Prostate gland (tissue), 2 donors: ENCODE measurements at regions not wholly inside any gene's neighbourhood (a gene's known extent, or its start where the extent isn't known, plus 50 kb on each side); places are given as distances from the start of the nearest gene placed in this dataset.
"Not testable (repeated sequence)": the region's sequence is repeated elsewhere in the genome, so short reads cannot be mapped to it uniquely, and the experiment has no call there.

Experiments
- DNase-seq: peaks from one replicate; pipeline ENCODE4 v3.0.0-alpha.2; 2019; ENCODE audit warnings: low spot score
- H3K27ac ChIP-seq, 2 donors: fragments of 200-600 bp; sonication (generic); 2 replicates each; pipeline ENCODE4 v1.5.1; 2017 to 2019
- H3K27me3 ChIP-seq: fragments of 200-600 bp; sonication (generic); replicated peaks from 2 replicates; pipeline ENCODE4 v1.5.1; 2019; ENCODE audit not compliant: insufficient read depth
- H3K36me3 ChIP-seq, 2 donors: fragments of 200-600 bp; sonication (generic); 1 replicate in 1 of 2; 2 replicates in 1 of 2; pipeline versions ENCODE4 v1.5.1 to v1.8.1; 2017 to 2019
- H3K4me1 ChIP-seq: fragments of 200-600 bp; sonication (generic); replicated peaks from 2 replicates; pipeline ENCODE4 v1.5.1; 2019
- H3K4me3 ChIP-seq, 2 donors: fragments of 200-600 bp; sonication (generic); 2 replicates each; pipeline ENCODE4 v1.5.1; 2017 to 2019
- H3K9me3 ChIP-seq: fragments of 200-600 bp; sonication (generic); 2 replicates; pipeline ENCODE4 v1.5.1; 2017
- CTCF ChIP-seq, 4 experiments: fragments of 200-600 bp in 2 of 4; fragments of 450-650 bp in 2 of 4; sonication (generic) in 2 of 4; IDR thresholded peaks; 1 replicate in 3 of 4; 2 replicates in 1 of 4; pipeline ENCODE4 v1.5.1; 2016 to 2019; ENCODE audit warnings: antibody characterized with exemption in 4 of 4, mild to moderate bottlenecking in 2 of 4, moderate library complexity in 2 of 4
- POLR2A ChIP-seq: fragments of 450-650 bp; IDR thresholded peaks from one replicate; pipeline ENCODE4 v1.6.1; 2016; ENCODE audit warnings: antibody characterized with exemption, mild to moderate bottlenecking
- POLR2AphosphoS5 ChIP-seq: sonication (generic); formaldehyde crosslinking; IDR thresholded peaks from one replicate; pipeline ENCODE4 v1.6.1; 2017; ENCODE audit warnings: antibody characterized with exemption
- WGBS: methylation state at CpG from one replicate; pipeline ENCODE4 v1.1.5; 2018; 5-methylcytosine and 5-hydroxymethylcytosine counted together
- intact Hi-C: fragments of 100-400 bp; cut with DNase I; formaldehyde crosslinking; loops from one replicate; pipeline ENCODE4 v1.14.2; 2022

- H3K4me1 ChIP-seq: no peaks in the 10 kb centered on the region
- H3K27me3 ChIP-seq: no peaks in the 10 kb centered on the region
- no peak for DNase-seq
- 94% methylated on average over 14 of the region's 14 CpGs for WGBS
- intact Hi-C loops: no loop called here
- H3K4me3 ChIP-seq: no peak overlapping the region
- no peak overlapping the region for H3K27ac ChIP-seq
- TF ChIP-seq POLR2A: no peak
- TF ChIP-seq CTCF (IDR thresholded peaks at IDR 0.05): no peak
- TF ChIP-seq POLR2AphosphoS5: no peak
- no peaks in the 10 kb centered on the region for H3K9me3 ChIP-seq
- no peaks in the 10 kb centered on the region for H3K36me3 ChIP-seq
Observed at GRCh38 chr22:47303161-47303890, 540.9 kb downstream of the TBC1D22A start.

GRCh38 chr22:47302587-47302986 is 540.1 kb downstream of the TBC1D22A start:
- H3K9me3 ChIP-seq, intact Hi-C loops, H3K27ac ChIP-seq, DNase-seq, H3K27me3 ChIP-seq, H3K36me3 ChIP-seq, H3K4me1 ChIP-seq, H3K4me3 ChIP-seq: not testable (repeated sequence)
- WGBS: 97% methylated on average over 1 of the region's 1 CpG

DNA sequence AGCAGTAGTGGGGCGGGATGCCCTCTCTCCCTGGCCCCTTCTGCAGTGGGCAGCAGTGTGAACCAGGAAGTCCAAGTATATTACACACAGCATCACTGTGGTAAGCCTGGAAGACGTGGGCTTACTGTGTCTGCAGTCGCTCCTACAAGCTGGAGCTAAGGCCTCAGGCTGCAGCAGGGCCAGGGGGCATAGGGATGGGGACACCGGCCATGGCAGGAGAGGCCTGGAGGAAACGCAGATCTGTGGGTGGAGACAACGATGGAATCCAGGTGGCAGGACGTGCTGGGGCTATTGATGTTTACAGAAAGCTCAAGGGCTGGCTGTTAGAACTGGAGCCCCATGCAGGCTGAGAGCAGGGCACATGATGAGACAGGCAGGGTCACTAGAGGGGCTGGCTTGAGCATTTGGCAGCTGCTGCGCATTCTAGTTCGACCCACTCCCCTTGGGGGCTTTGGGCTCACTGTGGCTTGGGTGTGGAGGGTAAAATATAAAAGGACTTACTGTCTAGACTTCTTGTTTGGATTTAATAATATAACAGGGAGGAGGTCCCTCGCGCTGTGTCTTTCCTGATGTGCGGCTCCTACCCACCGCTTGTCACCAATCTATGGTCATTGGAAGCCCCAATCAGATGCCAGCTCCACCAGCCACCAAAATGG is 539.5 kb downstream of the TBC1D22A start:
- 46% methylated on average over 13 of the region's 13 CpGs for WGBS
- Histone ChIP-seq H3K27me3 (no peaks in the 10 kb centered on the region), H3K4me3 (no peak overlapping the region), H3K36me3 (no peaks in the 10 kb centered on the region), H3K4me1 (no peaks in the 10 kb centered on the region), H3K27ac (no peak overlapping the region), H3K9me3 (no peaks in the 10 kb centered on the region)
- intact Hi-C loops: no loop called here
- DNase-seq: no peak
- TF ChIP-seq POLR2AphosphoS5: no peak
- TF ChIP-seq CTCF (IDR thresholded peaks at IDR 0.05): no peak
- no peak for TF ChIP-seq POLR2A

DNA sequence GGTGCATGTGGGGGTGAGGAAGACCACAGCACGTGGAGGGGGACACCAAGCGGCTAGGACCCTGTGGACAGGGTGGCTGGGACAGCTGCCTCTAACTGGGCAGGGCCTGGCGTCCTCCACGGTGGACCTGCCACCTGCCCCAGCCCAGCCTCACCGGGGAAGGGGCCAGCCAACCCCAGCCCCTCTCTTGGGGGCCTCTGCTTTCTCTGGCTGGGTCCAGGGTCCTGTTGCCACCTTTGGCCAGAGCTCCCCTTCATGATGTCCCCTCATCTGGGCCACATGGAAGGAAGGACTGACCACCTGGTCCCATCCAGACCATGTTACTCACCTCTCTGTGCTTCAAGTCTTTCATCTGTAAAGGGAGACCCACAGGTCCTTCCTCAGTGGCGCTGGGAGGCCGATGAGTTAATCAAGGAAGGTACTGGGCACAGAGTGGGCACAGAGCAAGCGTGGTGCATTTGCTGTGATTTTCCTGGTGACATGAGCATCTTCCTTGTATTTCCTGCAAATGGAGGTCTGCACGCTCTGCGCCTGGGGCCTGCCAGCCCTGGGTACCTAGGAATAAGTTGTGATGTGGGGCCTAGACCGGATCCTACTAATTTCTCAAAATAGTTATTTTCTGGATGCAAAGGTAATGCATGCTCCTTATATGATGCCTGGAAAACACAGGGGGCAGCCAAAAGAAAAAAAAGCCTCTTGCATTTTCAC is 538.4 kb downstream of the TBC1D22A start:
- Histone ChIP-seq H3K4me1 (no peaks in the 10 kb centered on the region), H3K4me3 (no peak overlapping the region), H3K36me3 (no peaks in the 10 kb centered on the region), H3K9me3 (no peaks in the 10 kb centered on the region), H3K27me3 (no peaks in the 10 kb centered on the region), H3K27ac (no peak overlapping the region)
- 98% methylated on average over 11 of the region's 11 CpGs for WGBS
- no peak for DNase-seq
- TF ChIP-seq CTCF (IDR thresholded peaks at IDR 0.05) (no peak), POLR2A (no peak), POLR2AphosphoS5 (no peak)
- intact Hi-C loops: no loop called here

DNA sequence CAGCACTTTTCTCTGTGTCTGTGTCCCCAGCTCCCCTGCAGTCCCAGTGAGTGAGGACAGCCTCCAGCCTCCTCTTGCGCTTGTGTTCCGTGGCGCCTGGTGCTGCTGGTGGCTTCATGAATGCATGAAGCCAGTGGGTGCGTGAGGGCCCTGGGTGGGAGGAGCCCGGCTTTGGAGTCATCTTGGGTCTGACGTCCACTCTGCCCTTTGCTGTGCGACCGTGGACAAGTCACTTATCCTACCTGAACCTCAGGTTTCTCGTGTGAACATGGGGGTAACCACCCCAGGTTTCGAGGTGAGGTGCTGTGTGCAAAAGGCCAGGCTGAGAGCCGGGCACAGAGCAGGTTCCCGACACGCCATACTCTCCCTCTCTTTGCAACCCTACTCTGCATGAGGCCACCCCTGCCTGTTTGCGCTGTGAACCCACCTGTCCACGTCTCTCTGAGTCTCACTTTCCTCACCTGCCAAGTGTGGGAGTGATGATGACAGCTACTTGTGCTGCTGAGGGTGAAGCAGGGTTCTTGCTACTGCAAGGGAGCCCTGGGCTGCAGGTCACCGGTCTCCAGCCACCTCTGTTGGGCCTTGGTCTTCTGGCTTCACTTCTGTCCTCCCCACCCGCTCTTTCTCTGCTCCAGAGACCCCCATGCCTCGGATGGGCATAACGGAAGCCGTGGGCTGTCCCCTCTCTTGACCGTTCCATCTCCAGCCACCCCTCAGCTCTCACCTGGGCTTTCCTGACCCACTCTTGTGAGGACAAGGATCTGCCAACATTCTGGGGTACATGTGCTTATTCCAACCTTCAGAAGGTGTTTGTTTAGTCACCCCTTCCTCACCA is 537.6 kb downstream of the TBC1D22A start:
- Histone ChIP-seq H3K36me3 (no peaks in the 10 kb centered on the region), H3K9me3 (no peaks in the 10 kb centered on the region), H3K4me1 (no peaks in the 10 kb centered on the region), H3K27ac (no peak overlapping the region), H3K4me3 (no peak overlapping the region), H3K27me3 (no peaks in the 10 kb centered on the region)
- DNase-seq: no peak
- intact Hi-C loops: no loop called here
- WGBS: 94% methylated on average over 21 of the region's 21 CpGs
- TF ChIP-seq CTCF (IDR thresholded peaks at IDR 0.05) (no peak), POLR2AphosphoS5 (no peak), POLR2A (no peak)
